Endothelial cell of hepatic sinusoid (primary cell): ENCODE measurements at regions not wholly inside any gene's neighbourhood (a gene's known extent, or its start where the extent isn't known, plus 50 kb on each side); places are given as distances from the start of the nearest gene placed in this dataset.

Source experiments
- in situ Hi-C: cut with HindIII; loops from 2 replicates; pipeline ENCODE4 v1.10.0; 2017; ENCODE audit warnings: low sequenced_read_pairs

GRCh38 chr11:43545610-43546009, 134.9 kb upstream of the HSD17B12 start:
- in situ Hi-C loops = loop anchor here (5.0 kb wide), 1 partner anchor 88 kb away; no protein-coding TSS in a partner anchor

- in situ Hi-C loops = loop anchor here (5.0 kb wide), 1 partner anchor 89 kb away; no protein-coding TSS in a partner anchor
Observed at GRCh38 chr11:43546561-43547429, 133.7 kb upstream of the HSD17B12 start.

GRCh38 chr11:43547430-43547831, 133.1 kb upstream of the HSD17B12 start:
- in situ Hi-C loops = loop anchor here (5.0 kb wide), 1 partner anchor 90 kb away; no protein-coding TSS in a partner anchor

GRCh38 chr11:43547889-43548381, 132.6 kb upstream of the HSD17B12 start:
- in situ Hi-C loops = loop anchor here (5.0 kb wide), 1 partner anchor 91 kb away; no protein-coding TSS in a partner anchor

GRCh38 chr11:43548916-43549315, 131.6 kb upstream of the HSD17B12 start:
- in situ Hi-C loops = loop anchor here (5.0 kb wide), 1 partner anchor 92 kb away; no protein-coding TSS in a partner anchor

- in situ Hi-C loops = loop anchor here (5.0 kb wide), 1 partner anchor 92 kb away; no protein-coding TSS in a partner anchor
Observed at GRCh38 chr11:43549624-43550023, 130.9 kb upstream of the HSD17B12 start.

- in situ Hi-C loops = no loop called here
Observed at GRCh38 chr11:43550714-43551113, 129.8 kb upstream of the HSD17B12 start.

GRCh38 chr11:43554148-43554473, 126.4 kb upstream of the HSD17B12 start:
- in situ Hi-C loops = no loop called here

GRCh38 chr11:43555186-43555585, 125.4 kb upstream of the HSD17B12 start:
- in situ Hi-C loops = no loop called here

- in situ Hi-C loops = no loop called here
Observed at GRCh38 chr11:43555816-43556611, 124.5 kb upstream of the HSD17B12 start.

GRCh38 chr11:43556612-43557375, 123.7 kb upstream of the HSD17B12 start:
- in situ Hi-C loops = no loop called here

GRCh38 chr11:43557553-43558110, 122.9 kb upstream of the HSD17B12 start:
- in situ Hi-C loops = no loop called here

GRCh38 chr11:43558146-43558545, 122.4 kb upstream of the HSD17B12 start:
- in situ Hi-C loops = no loop called here

- in situ Hi-C loops = no loop called here
Observed at GRCh38 chr11:43558556-43559127, 121.9 kb upstream of the HSD17B12 start.

- in situ Hi-C loops = no loop called here
Observed at GRCh38 chr11:43561832-43562231, 118.7 kb upstream of the HSD17B12 start.

GRCh38 chr11:43567396-43567975, 113.1 kb upstream of the HSD17B12 start:
- in situ Hi-C loops = no loop called here

- in situ Hi-C loops = loop anchor here (5.0 kb wide), 3 partner anchors 49 to 469 kb away; no protein-coding TSS in a partner anchor
Observed at GRCh38 chr11:43573233-43573632, 107.3 kb upstream of the HSD17B12 start.

- in situ Hi-C loops = loop anchor here (5.0 kb wide), 3 partner anchors 48 to 468 kb away; no protein-coding TSS in a partner anchor
Observed at GRCh38 chr11:43573873-43574272, 106.7 kb upstream of the HSD17B12 start.

- in situ Hi-C loops = loop anchor here (5.0 kb wide), 3 partner anchors 48 to 468 kb away; no protein-coding TSS in a partner anchor
Observed at GRCh38 chr11:43574411-43574810, 106.1 kb upstream of the HSD17B12 start.
